ENCODE measurements at regions not wholly inside any gene's neighbourhood (a gene's known extent, or its start where the extent isn't known, plus 50 kb on each side); places are given as distances from the start of the nearest gene placed in this dataset.

DNA sequence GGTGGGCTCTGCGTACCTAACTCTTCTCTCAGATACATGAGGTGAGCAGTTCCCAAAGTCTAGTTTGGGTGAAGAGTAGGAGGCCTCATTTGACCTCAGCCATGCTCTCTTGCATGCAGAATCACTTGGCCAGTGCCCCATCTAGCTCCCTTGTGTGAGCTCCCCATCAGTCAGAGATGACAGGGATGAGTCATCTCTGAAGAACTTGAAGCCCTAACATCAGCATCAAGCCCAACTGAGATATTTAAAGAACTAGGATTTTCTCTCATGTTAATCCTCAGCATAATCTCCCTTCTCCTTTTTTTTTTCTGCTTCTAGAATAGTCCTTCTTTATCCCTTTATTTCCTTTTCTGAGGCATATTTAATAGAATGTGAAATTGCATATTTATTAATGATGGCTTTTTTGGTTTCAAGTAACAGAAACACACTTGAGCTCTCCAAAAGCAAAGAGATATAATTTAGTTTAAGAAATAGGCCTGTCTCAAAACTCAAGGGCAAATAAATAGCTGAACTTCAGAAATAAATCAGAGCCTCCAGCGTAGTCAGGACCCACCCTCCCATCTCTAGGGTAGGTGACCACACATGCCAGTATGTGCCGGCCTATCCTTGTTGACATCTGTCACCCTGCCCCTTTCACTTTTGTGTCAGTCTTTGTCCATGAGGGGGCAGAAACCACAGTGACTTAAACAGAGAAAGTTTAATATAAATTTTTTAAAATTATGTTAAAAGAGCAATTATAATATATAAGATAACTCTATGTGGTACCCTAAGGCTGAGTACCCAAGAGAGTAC lies 112.3 kb downstream of the TSEN15 start:
- H3K27me3 ChIP-seq (replicated peaks; ENCODE audit: insufficient read depth), result no peaks in the 10 kb centered on the region
- DNase-seq (ENCODE audit: low spot score), result no peak
- no peak for TF ChIP-seq POLR2AphosphoS5 (IDR thresholded peaks at IDR 0.05)
- no peak for TF ChIP-seq POLR2A (IDR thresholded peaks at IDR 0.05)
- TF ChIP-seq CTCF (IDR thresholded peaks at IDR 0.05), result no peak

DNA sequence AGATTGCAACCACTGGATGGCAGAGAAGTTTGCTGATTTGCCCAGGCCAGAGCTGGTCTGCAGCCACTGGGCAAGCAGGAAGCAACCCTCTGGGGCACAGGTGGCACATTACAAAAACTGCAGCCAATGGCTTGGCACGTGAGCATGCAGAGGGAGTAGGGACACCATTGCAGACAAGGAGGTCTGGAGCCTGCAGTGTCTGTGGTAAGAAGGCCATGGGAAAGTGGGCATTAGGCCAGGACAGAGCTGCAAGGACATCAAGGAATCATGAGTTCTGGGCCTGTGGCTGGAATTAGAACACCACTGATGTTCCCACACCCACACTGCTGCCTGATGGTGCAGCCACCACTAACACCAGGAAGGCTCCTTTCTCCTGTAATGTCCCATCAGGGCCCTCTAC lies 113.0 kb downstream of the TSEN15 start:
- TF ChIP-seq POLR2A (IDR thresholded peaks at IDR 0.05), result no peak
- TF ChIP-seq CTCF (IDR thresholded peaks at IDR 0.05), result no peak
- TF ChIP-seq POLR2AphosphoS5 (IDR thresholded peaks at IDR 0.05), result no peak
- Histone ChIP-seq H3K9me3 (no peaks in the 10 kb centered on the region), H3K27me3 (replicated peaks; ENCODE audit: insufficient read depth) (no peaks in the 10 kb centered on the region), H3K4me1 (replicated peaks) (no peaks in the 10 kb centered on the region), H3K27ac (no peak overlapping the region), H3K4me3 (no peak overlapping the region), H3K36me3 (no peaks in the 10 kb centered on the region)
- intact Hi-C loops (cut with DNase I), result no loop called here
- no peak for DNase-seq (ENCODE audit: low spot score)
- 88% methylated on average over 1 of the region's 1 CpG for whole genome bisulfite sequencing

More for the DNA sequence above, 112.3 kb downstream of the TSEN15 start:
- Histone ChIP-seq H3K27ac (no peak overlapping the region), H3K4me1 (replicated peaks) (no peaks in the 10 kb centered on the region), H3K9me3 (no peaks in the 10 kb centered on the region), H3K4me3 (no peak overlapping the region), H3K36me3 (no peaks in the 10 kb centered on the region)
- 94% methylated on average over 3 of the region's 3 CpGs for WGBS
- intact Hi-C loops (cut with DNase I), result no loop called here

GRCh38 chr1:184166485-184166884 lies 115.0 kb downstream of the TSEN15 start:
- no peak for TF ChIP-seq POLR2A (IDR thresholded peaks at IDR 0.05)
- no peak for TF ChIP-seq POLR2AphosphoS5 (IDR thresholded peaks at IDR 0.05)
- no peak for TF ChIP-seq CTCF (IDR thresholded peaks at IDR 0.05)
- no peaks in the 10 kb centered on the region for H3K4me1 ChIP-seq (replicated peaks)
- no peak overlapping the region for H3K4me3 ChIP-seq
- intact Hi-C loops (cut with DNase I), result no loop called here
- no peak overlapping the region for H3K27ac ChIP-seq
- DNase-seq (ENCODE audit: low spot score), result no peak
- H3K36me3 ChIP-seq, result no peaks in the 10 kb centered on the region
- WGBS, result 61% methylated on average over 3 of the region's 3 CpGs
- no peaks in the 10 kb centered on the region for H3K27me3 ChIP-seq (replicated peaks; ENCODE audit: insufficient read depth)
- H3K9me3 ChIP-seq, result no peaks in the 10 kb centered on the region

DNA sequence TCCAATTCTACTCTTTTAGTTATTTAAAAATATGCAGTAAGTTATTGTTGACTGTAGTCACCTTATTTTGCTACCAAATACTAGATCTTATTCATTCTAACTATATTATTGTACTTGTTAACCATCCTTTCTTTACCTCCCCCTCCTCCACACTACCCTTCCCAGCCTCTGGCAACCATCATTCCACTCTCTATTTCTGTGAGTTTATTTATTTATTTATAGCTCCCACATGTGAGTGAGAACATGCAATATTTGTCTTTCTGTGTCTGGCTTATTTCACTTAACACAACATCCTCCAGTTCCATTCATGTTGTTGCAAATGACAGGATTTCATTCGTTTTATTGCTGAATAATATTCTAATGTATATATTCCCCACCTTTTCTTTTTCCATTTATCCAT lies 115.8 kb downstream of the TSEN15 start:
- H3K36me3 ChIP-seq, result no peaks in the 10 kb centered on the region
- DNase-seq (ENCODE audit: low spot score), result no peak

More for the DNA sequence above, 115.8 kb downstream of the TSEN15 start:
- Histone ChIP-seq H3K4me1 (replicated peaks) (no peaks in the 10 kb centered on the region), H3K27me3 (replicated peaks; ENCODE audit: insufficient read depth) (no peaks in the 10 kb centered on the region), H3K27ac (no peak overlapping the region), H3K9me3 (no peaks in the 10 kb centered on the region), H3K4me3 (no peak overlapping the region)
- TF ChIP-seq CTCF (IDR thresholded peaks at IDR 0.05) (no peak), POLR2A (IDR thresholded peaks at IDR 0.05) (no peak), POLR2AphosphoS5 (IDR thresholded peaks at IDR 0.05) (no peak)
- intact Hi-C loops (cut with DNase I), result no loop called here
- 74% methylated on average over 1 of the region's 1 CpG for WGBS

All from prostate gland (tissue), 2 donors.